H9 (cell line): ENCODE measurements at regions not wholly inside any gene's neighbourhood (a gene's known extent, or its start where the extent isn't known, plus 50 kb on each side); places are given as distances from the start of the nearest gene placed in this dataset.
A peak's percentile ranks its signal among the peaks of the same experiment; 100 is the strongest.

ENCODE experiments used
- DNase-seq: peaks from one replicate; pipeline ENCODE4 v3.0.0-alpha.2; 2017
- H2AFZ ChIP-seq: one replicate; pipeline ENCODE4 v1.6.1; 2013; ENCODE audit warnings: mild to moderate bottlenecking, low read length, control low read depth, moderate library complexity
- H2AK5ac ChIP-seq: 2 replicates; pipeline ENCODE4 v1.6.1; 2013; ENCODE audit warnings: low read length, control low read depth, mixed read lengths; ENCODE audit not compliant: insufficient read length
- H2BK120ac ChIP-seq: one replicate; pipeline ENCODE4 v1.6.1; 2013; ENCODE audit warnings: low read depth, mild to moderate bottlenecking, low read length, control low read depth, inconsistent platforms; ENCODE audit not compliant: poor library complexity, severe bottlenecking
- H2BK12ac ChIP-seq: 2 replicates; pipeline ENCODE4 v1.6.1; 2013; ENCODE audit warnings: low read length, control low read depth, mixed read lengths, low read depth; ENCODE audit not compliant: insufficient read length
- H2BK15ac ChIP-seq: 2 replicates; pipeline ENCODE4 v1.6.1; 2013; ENCODE audit warnings: low read depth, low read length, control low read depth
- H2BK20ac ChIP-seq: one replicate; pipeline ENCODE4 v1.6.1; 2013; ENCODE audit warnings: low read depth, mild to moderate bottlenecking, low read length, control low read depth, inconsistent platforms; ENCODE audit not compliant: poor library complexity, severe bottlenecking
- H2BK5ac ChIP-seq: 2 replicates; pipeline ENCODE4 v1.6.1; 2013; ENCODE audit warnings: low read length, control low read depth, mixed read lengths; ENCODE audit not compliant: insufficient read length
- H3K14ac ChIP-seq: 2 replicates; pipeline ENCODE4 v1.6.1; 2013; ENCODE audit warnings: low read length, control low read depth; ENCODE audit not compliant: insufficient read depth
- H3K18ac ChIP-seq: 2 replicates; pipeline ENCODE4 v1.6.1; 2013; ENCODE audit warnings: low read depth, mild to moderate bottlenecking, mixed read lengths, low read length, control low read depth; ENCODE audit not compliant: insufficient read length
- H3K23ac ChIP-seq: 2 replicates; pipeline ENCODE4 v1.6.1; 2013; ENCODE audit warnings: low read length, control low read depth, mixed read lengths, low read depth; ENCODE audit not compliant: insufficient read length
- H3K23me2 ChIP-seq: 2 replicates; pipeline ENCODE4 v1.6.1; 2013; ENCODE audit warnings: low read depth, mild to moderate bottlenecking, mixed read lengths, low read length, control low read depth; ENCODE audit not compliant: insufficient read length, poor library complexity, severe bottlenecking
- H3K27ac ChIP-seq: 2 replicates; pipeline ENCODE4 v1.5.1; 2013; ENCODE audit warnings: low read length, control low read depth, mixed read lengths, low read depth; ENCODE audit not compliant: insufficient read length
- H3K27me3 ChIP-seq: 2 replicates; pipeline ENCODE4 v1.6.1; 2013; ENCODE audit warnings: low read length, control low read depth, inconsistent platforms; ENCODE audit not compliant: insufficient read depth
- H3K4ac ChIP-seq: 2 replicates; pipeline ENCODE4 v1.6.1; 2013; ENCODE audit warnings: low read depth, mild to moderate bottlenecking, control low read depth, inconsistent platforms, low read length, moderate library complexity
- H3K4me1 ChIP-seq: 2 replicates; pipeline ENCODE4 v1.6.1; 2013; ENCODE audit warnings: low read length, control low read depth, inconsistent platforms; ENCODE audit not compliant: insufficient read depth
- H3K4me2 ChIP-seq: 2 replicates; pipeline ENCODE4 v1.6.1; 2013; ENCODE audit warnings: low read length, control low read depth, mixed read lengths; ENCODE audit not compliant: insufficient read length, insufficient read depth
- H3K56ac ChIP-seq: 2 replicates; pipeline ENCODE4 v1.6.1; 2013; ENCODE audit warnings: low read depth, mild to moderate bottlenecking, mixed read lengths, low read length, control low read depth; ENCODE audit not compliant: insufficient read length
- H3K79me1 ChIP-seq: 2 replicates; pipeline ENCODE4 v1.6.1; 2013; ENCODE audit warnings: low read depth, mild to moderate bottlenecking, moderate library complexity, low read length, control low read depth, inconsistent platforms; ENCODE audit not compliant: insufficient read depth, poor library complexity, severe bottlenecking
- H3K79me2 ChIP-seq: 2 replicates; pipeline ENCODE4 v1.6.1; 2013; ENCODE audit warnings: low read length, control low read depth, inconsistent platforms; ENCODE audit not compliant: insufficient read depth
- H3K9ac ChIP-seq: 2 replicates; pipeline ENCODE4 v1.6.1; 2013; ENCODE audit warnings: low read length, control low read depth, mixed read lengths; ENCODE audit not compliant: insufficient read length; ENCODE audit errors: extremely low read depth
- H3K9me3 ChIP-seq: one replicate; pipeline ENCODE4 v1.6.1; 2013; ENCODE audit warnings: low read depth, low read length, inconsistent platforms; ENCODE audit not compliant: control insufficient read depth
- H3T11ph ChIP-seq: one replicate; pipeline ENCODE4 v1.6.1; 2013; ENCODE audit warnings: mild to moderate bottlenecking, low read length, control low read depth, inconsistent platforms
- H4K20me1 ChIP-seq: one replicate; pipeline ENCODE4 v1.6.1; 2013; ENCODE audit not compliant: control insufficient read depth, insufficient read length, insufficient read depth
- H4K5ac ChIP-seq: 2 replicates; pipeline ENCODE4 v1.6.1; 2013; ENCODE audit warnings: low read depth, mild to moderate bottlenecking, mixed read lengths, low read length, control low read depth; ENCODE audit not compliant: insufficient read length
- H4K8ac ChIP-seq: replicated peaks from 2 replicates; pipeline ENCODE4 v1.6.1; 2013; ENCODE audit warnings: low read length, control low read depth, mixed read lengths, low read depth; ENCODE audit not compliant: insufficient read length
- H4K91ac ChIP-seq: 2 replicates; pipeline ENCODE4 v1.6.1; 2013; ENCODE audit warnings: low read depth, mild to moderate bottlenecking, moderate library complexity, mixed read lengths, low read length, control low read depth; ENCODE audit not compliant: insufficient read length
- H3K27ac Mint-ChIP-seq, 3 experiments: 2 replicates in 2 of 3; 3 replicates in 1 of 3; pipeline ENCODE4 v1.8.0; 2020 to 2021; ENCODE audit warnings: mixed read lengths in 3 of 3, mild to moderate bottlenecking in 1 of 3, moderate library complexity in 1 of 3
- H3K27me3 Mint-ChIP-seq: 2 replicates; pipeline ENCODE4 v1.8.0; 2021; ENCODE audit warnings: low read depth, mild to moderate bottlenecking, moderate library complexity, mixed read lengths
- H3K36me3 Mint-ChIP-seq, 3 experiments: 2 replicates in 2 of 3; 3 replicates in 1 of 3; pipeline ENCODE4 v1.8.0; 2020 to 2021; ENCODE audit warnings: low read depth in 3 of 3, mixed read lengths in 3 of 3; ENCODE audit not compliant: insufficient read depth in 1 of 3
- H3K4me1 Mint-ChIP-seq, 2 experiments: 2 replicates each; pipeline ENCODE4 v1.8.0; 2020; ENCODE audit warnings: mixed read lengths in 2 of 2
- H3K4me3 Mint-ChIP-seq, 2 experiments: 2 replicates in 1 of 2; 3 replicates in 1 of 2; pipeline ENCODE4 v1.8.0; 2020 to 2021; ENCODE audit warnings: mild to moderate bottlenecking in 2 of 2, mixed read lengths in 2 of 2, moderate library complexity in 1 of 2
- H3K9me3 Mint-ChIP-seq, 2 experiments: 2 replicates in 1 of 2; 3 replicates in 1 of 2; pipeline ENCODE4 v1.8.0; 2020; ENCODE audit warnings: mild to moderate bottlenecking in 2 of 2, mixed read lengths in 2 of 2, moderate library complexity in 1 of 2
- WGBS: extraction: QIAGEN DNeasy Blood & Tissue Kit; methylation state at CpG from one replicate; pipeline ENCODE4 v1.1.7; 2013; ENCODE audit warnings: missing lambda C conversion rate, low lambda C conversion rate, mixed read lengths; ENCODE audit not compliant: insufficient read length; ENCODE audit errors: extremely low coverage; 5-methylcytosine and 5-hydroxymethylcytosine counted together
- TF ChIP-seq, protein P1 (sequence below): fragments of 200-600 bp; sonication (generic); conservative IDR thresholded peaks from 3 replicates; pipeline ENCODE4 v1.8.0; 2021; ENCODE audit warnings: antibody characterized with exemption, mild to moderate bottlenecking

DNA sequence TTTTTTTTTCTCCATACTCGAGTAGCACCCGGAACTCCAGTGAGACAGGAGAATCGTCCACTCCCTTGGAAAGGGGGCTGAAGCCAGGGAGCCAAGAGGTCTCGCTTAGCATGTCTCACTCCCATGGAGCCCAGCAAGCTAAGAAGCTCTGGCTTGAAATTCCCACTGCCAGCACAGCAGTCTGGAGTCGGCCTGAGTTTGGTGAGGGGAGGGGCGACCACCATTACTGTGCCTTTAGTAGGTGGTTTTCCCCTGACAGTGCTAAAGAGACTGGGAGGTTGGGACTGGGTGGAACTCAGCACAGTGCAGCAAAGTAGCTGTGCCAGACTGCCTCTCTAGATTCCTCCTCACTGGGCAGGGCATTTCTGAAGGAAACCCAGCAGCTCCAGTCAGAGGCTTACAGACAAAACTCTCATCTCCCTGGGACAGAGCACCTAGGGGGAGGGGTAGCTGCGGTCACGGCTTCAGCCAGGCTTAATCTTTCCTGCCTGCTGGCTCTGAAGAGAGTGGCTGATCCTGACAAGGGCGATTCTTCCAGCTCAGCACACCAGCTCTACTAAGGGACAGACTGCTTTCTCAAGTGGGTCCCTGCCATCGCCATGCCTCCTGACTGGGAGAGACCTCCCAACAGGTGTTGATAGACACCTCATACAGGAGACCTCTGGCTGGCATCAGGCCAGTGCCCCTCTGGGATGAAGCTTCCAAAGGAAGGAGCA lies 414.5 kb upstream of the ZNF608 start:
- H3K4me2 ChIP-seq, result no peak overlapping the region
- no CpG with 5 or more reads among the region's 10 CpGs for WGBS

More for the DNA sequence above, 414.5 kb upstream of the ZNF608 start:
- Mint-ChIP-seq H3K27me3 (no peaks in the 10 kb centered on the region; the same call in 1 of the 2 replicates), H3K27ac (peak overlapping the region in 1 of 3 experiments; percentile 79; a peak in 1 of 7 replicates), H3K9me3 (peaks cover 40% of the 10 kb centered on the region in 2 experiments), H3K4me1 (peaks cover 31 to 32% of the 10 kb centered on the region in 2 experiments), H3K4me3 (no peak overlapping the region), H3K36me3 (peaks cover 38 to 50% (median 40%) of the 10 kb centered on the region in 3 experiments)
- no peaks in the 10 kb centered on the region for H3K79me1 ChIP-seq
- no peak overlapping the region for H2BK5ac ChIP-seq
- H3K23me2 ChIP-seq, result no peaks in the 10 kb centered on the region
- H3K9me3 ChIP-seq, result no peaks in the 10 kb centered on the region
- H4K5ac ChIP-seq, result no peak overlapping the region
- peak overlapping the region; percentile 82; the same call in 1 of the 2 replicates for H3K14ac ChIP-seq
- H3K23ac ChIP-seq, result no peak overlapping the region
- no peak overlapping the region for H3K27ac ChIP-seq
- peak overlapping the region; percentile 67 for H2AFZ ChIP-seq
- DNase-seq, result peak; percentile 47
- no peak overlapping the region for H2BK120ac ChIP-seq
- peak overlapping the region; percentile 19 for H3K18ac ChIP-seq
- no peak overlapping the region for H4K8ac ChIP-seq
- H2BK20ac ChIP-seq, result no peak overlapping the region
- H3T11ph ChIP-seq, result no peak overlapping the region
- no peak overlapping the region for H3K9ac ChIP-seq
- H2BK15ac ChIP-seq, result no peak overlapping the region
- H2BK12ac ChIP-seq, result no peak overlapping the region
- no peak overlapping the region for H2AK5ac ChIP-seq
- no peak overlapping the region for H3K56ac ChIP-seq
- no peaks in the 10 kb centered on the region for H3K27me3 ChIP-seq
- H4K91ac ChIP-seq, result no peak overlapping the region
- H3K4me1 ChIP-seq, result peaks cover 8% of the 10 kb centered on the region; the same call in 1 of the 2 replicates
- H3K4ac ChIP-seq, result no peak overlapping the region
- TF ChIP-seq, protein P1, sequence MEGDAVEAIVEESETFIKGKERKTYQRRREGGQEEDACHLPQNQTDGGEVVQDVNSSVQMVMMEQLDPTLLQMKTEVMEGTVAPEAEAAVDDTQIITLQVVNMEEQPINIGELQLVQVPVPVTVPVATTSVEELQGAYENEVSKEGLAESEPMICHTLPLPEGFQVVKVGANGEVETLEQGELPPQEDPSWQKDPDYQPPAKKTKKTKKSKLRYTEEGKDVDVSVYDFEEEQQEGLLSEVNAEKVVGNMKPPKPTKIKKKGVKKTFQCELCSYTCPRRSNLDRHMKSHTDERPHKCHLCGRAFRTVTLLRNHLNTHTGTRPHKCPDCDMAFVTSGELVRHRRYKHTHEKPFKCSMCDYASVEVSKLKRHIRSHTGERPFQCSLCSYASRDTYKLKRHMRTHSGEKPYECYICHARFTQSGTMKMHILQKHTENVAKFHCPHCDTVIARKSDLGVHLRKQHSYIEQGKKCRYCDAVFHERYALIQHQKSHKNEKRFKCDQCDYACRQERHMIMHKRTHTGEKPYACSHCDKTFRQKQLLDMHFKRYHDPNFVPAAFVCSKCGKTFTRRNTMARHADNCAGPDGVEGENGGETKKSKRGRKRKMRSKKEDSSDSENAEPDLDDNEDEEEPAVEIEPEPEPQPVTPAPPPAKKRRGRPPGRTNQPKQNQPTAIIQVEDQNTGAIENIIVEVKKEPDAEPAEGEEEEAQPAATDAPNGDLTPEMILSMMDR, result no peak
- H3K79me2 ChIP-seq, result no peaks in the 10 kb centered on the region
- H4K20me1 ChIP-seq, result no peaks in the 10 kb centered on the region
